B cell (primary cell): ENCODE measurements at regions not wholly inside any gene's neighbourhood (a gene's known extent, or its start where the extent isn't known, plus 50 kb on each side); places are given as distances from the start of the nearest gene placed in this dataset.

Experiments used
- ATAC-seq: fragments of 200-7000 bp; cut with Tn5 transposase; one replicate; pipeline ENCODE4 v1.10.0; 2021; ENCODE audit warnings: low read depth, mild to moderate bottlenecking, moderate number of reproducible peaks, moderate library complexity
- CTCF ChIA-PET: fragments of 350-600 bp; sonication (Branson Sonifier 250); formaldehyde crosslinking; loops from one replicate; lab custom pipeline; 2021; ENCODE audit warnings: antibody characterized with exemption, inconsistent platforms; lab: Charles Lee
- POLR2A ChIA-PET: fragments of 350-600 bp; sonication (Branson Sonifier 250); formaldehyde crosslinking; loops from one replicate; lab custom pipeline; 2021; ENCODE audit warnings: antibody characterized with exemption; lab: Charles Lee
- DNase-seq: peaks from one replicate; pipeline ENCODE4 v3.0.0; 2013
- H2AFZ ChIP-seq: 2 replicates; pipeline ENCODE4 v1.6.1; 2012; ENCODE audit warnings: mild to moderate bottlenecking, low read depth, low read length; ENCODE audit not compliant: insufficient read depth, poor library complexity, severe bottlenecking
- H3K27ac ChIP-seq, 2 donors: 1 replicate in 1 of 2; 2 replicates in 1 of 2; pipeline ENCODE4 v1.5.1; 2012 to 2013; ENCODE audit warnings: low read length in 2 of 2, mild to moderate bottlenecking in 2 of 2, moderate library complexity in 1 of 2
- H3K27me3 ChIP-seq, 4 experiments: fragments of 200-600 bp in 1 of 4; sonication (generic) in 1 of 4; replicated peaks in 1 of 4; 1 replicate in 2 of 4; 2 replicates in 2 of 4; pipeline versions ENCODE4 v1.6.1 to v1.7.0; 2013 to 2016; ENCODE audit warnings: low read length in 3 of 4, mild to moderate bottlenecking in 2 of 4, mixed read lengths in 1 of 4, moderate library complexity in 1 of 4; ENCODE audit not compliant: insufficient read depth in 4 of 4, control insufficient read depth in 3 of 4; ENCODE audit errors: control extremely low read depth in 1 of 4
- H3K36me3 ChIP-seq, 2 experiments: replicated peaks in 1 of 2; 1 replicate in 1 of 2; 2 replicates in 1 of 2; pipeline versions ENCODE4 v1.6.1 to v1.7.1; 2013; ENCODE audit warnings: low read length in 1 of 2; ENCODE audit not compliant: insufficient read depth in 2 of 2, control insufficient read depth in 1 of 2; ENCODE audit errors: control extremely low read depth in 1 of 2, extremely low read depth in 1 of 2
- H3K4me1 ChIP-seq, 2 donors: fragments of 200-600 bp in 1 of 2; sonication (generic) in 1 of 2; 1 replicate in 1 of 2; 2 replicates in 1 of 2; pipeline versions ENCODE4 v1.5.1 to v1.6.1; 2013 to 2017; ENCODE audit warnings: low read length in 2 of 2; ENCODE audit not compliant: control insufficient read depth in 2 of 2, insufficient read depth in 2 of 2
- H3K4me2 ChIP-seq: replicated peaks from 2 replicates; pipeline ENCODE3; 2012; ENCODE audit warnings: mild to moderate bottlenecking, low read depth, low read length; ENCODE audit not compliant: poor library complexity, severe bottlenecking
- H3K4me3 ChIP-seq, 5 experiments: fragments of 200-600 bp in 1 of 5; sonication (generic) in 1 of 5; 1 replicate in 3 of 5; 2 replicates in 2 of 5; pipeline versions ENCODE4 v1.5.1 to v1.7.0; 2011 to 2016; ENCODE audit warnings: low read length in 4 of 5, mild to moderate bottlenecking in 4 of 5, low read depth in 2 of 5, control low read depth in 1 of 5, moderate library complexity in 1 of 5; ENCODE audit not compliant: insufficient read depth in 1 of 5; ENCODE audit errors: control extremely low read depth in 1 of 5, extremely low read depth in 1 of 5
- H3K79me2 ChIP-seq: fragments of 200-600 bp; sonication (generic); one replicate; pipeline ENCODE4 v1.6.0; 2016; ENCODE audit warnings: low read length; ENCODE audit not compliant: control insufficient read depth, insufficient read depth
- H3K9ac ChIP-seq: fragments of 200-600 bp; sonication (generic); 2 replicates; pipeline ENCODE4 v1.6.1; 2017; ENCODE audit warnings: mild to moderate bottlenecking, low read length, moderate library complexity
- H3K9me3 ChIP-seq, 3 donors: one replicate each; pipeline versions ENCODE4 v1.6.1 to v1.7.1; 2013; ENCODE audit warnings: low read length in 2 of 3; ENCODE audit not compliant: control insufficient read depth in 2 of 3, insufficient read depth in 1 of 3; ENCODE audit errors: control extremely low read depth in 1 of 3
- H4K20me1 ChIP-seq: 2 replicates; pipeline ENCODE4 v1.6.0; 2012; ENCODE audit warnings: mild to moderate bottlenecking, low read length; ENCODE audit not compliant: insufficient read depth, control insufficient read depth, poor library complexity, severe bottlenecking
- H3K27ac Mint-ChIP-seq: one replicate; pipeline ENCODE4 v1.8.0; 2021; ENCODE audit warnings: mixed read lengths
- H3K27me3 Mint-ChIP-seq: one replicate; pipeline ENCODE4 v1.8.0; 2021; ENCODE audit warnings: mixed read lengths
- H3K4me1 Mint-ChIP-seq: one replicate; pipeline ENCODE4 v1.8.0; 2021; ENCODE audit warnings: mixed read lengths
- H3K4me3 Mint-ChIP-seq: one replicate; pipeline ENCODE4 v1.8.0; 2021; ENCODE audit warnings: mixed read lengths
- H3K9me3 Mint-ChIP-seq: one replicate; pipeline ENCODE4 v1.8.0; 2022; ENCODE audit warnings: mixed read lengths; ENCODE audit not compliant: insufficient read depth
- CTCF ChIP-seq: fragments of 200-600 bp; IDR thresholded peaks from one replicate; pipeline ENCODE4 v1.8.0; 2022; ENCODE audit warnings: antibody characterized with exemption, mild to moderate bottlenecking
- EZH2 ChIP-seq: IDR thresholded peaks from 2 replicates; pipeline ENCODE4 v1.6.1; 2012; ENCODE audit warnings: borderline replicate concordance, low read depth, mild to moderate bottlenecking, moderate library complexity, low read length; ENCODE audit not compliant: insufficient read depth, poor library complexity, severe bottlenecking
- WGBS: methylation state at CpG from one replicate; pipeline ENCODE4 v1.1.5; 2013; ENCODE audit warnings: missing lambda C conversion rate; ENCODE audit not compliant: insufficient coverage; 5-methylcytosine and 5-hydroxymethylcytosine counted together
- intact Hi-C: fragments of 100-400 bp; cut with micrococcal nuclease; formaldehyde crosslinking; loops from one replicate; pipeline ENCODE4 v1.10.0; 2022

- Histone ChIP-seq H3K27me3 (no peaks in the 10 kb centered on the region), H3K4me3 (no peak overlapping the region), H4K20me1 (no peaks in the 10 kb centered on the region), H3K79me2 (no peaks in the 10 kb centered on the region), H3K9me3 (peaks cover 0 to 4% (median 1%) of the 10 kb centered on the region in 3 donors), H3K27ac (no peak overlapping the region), H3K36me3 (no peaks in the 10 kb centered on the region), H3K9ac (no peak overlapping the region), H3K4me1 (no peaks in the 10 kb centered on the region), H3K4me2 (no peak overlapping the region), H2AFZ (no peak overlapping the region)
- WGBS: no CpG with 5 or more reads among the region's 2 CpGs
- CTCF ChIA-PET: no interaction called here
- Mint-ChIP-seq H3K4me3 (no peak overlapping the region), H3K27ac (no peak overlapping the region), H3K9me3 (peaks cover 3% of the 10 kb centered on the region), H3K27me3 (no peaks in the 10 kb centered on the region), H3K4me1 (no peaks in the 10 kb centered on the region)
- POLR2A ChIA-PET: no interaction called here
- intact Hi-C loops: no loop called here
- TF ChIP-seq CTCF: no peak
- no peak for TF ChIP-seq EZH2
- DNase-seq (no peak), ATAC-seq (no peak)
Observed at GRCh38 chr11:22089609-22090008, 103.3 kb upstream of the ANO5 start.

- Mint-ChIP-seq H3K4me3 (no peak overlapping the region), H3K27ac (no peak overlapping the region), H3K9me3 (no peaks in the 10 kb centered on the region), H3K27me3 (no peaks in the 10 kb centered on the region), H3K4me1 (no peaks in the 10 kb centered on the region)
- no peaks in the 10 kb centered on the region for H4K20me1 ChIP-seq
- ATAC-seq (no peak), DNase-seq (no peak)
- no peak for TF ChIP-seq CTCF
- TF ChIP-seq EZH2: no peak
- ChIA-PET POLR2A (no interaction called here), CTCF (no interaction called here)
- H3K9ac ChIP-seq: no peak overlapping the region
- H3K4me2 ChIP-seq: no peak overlapping the region
- no CpG with 5 or more reads among the region's 2 CpGs for WGBS
- no peaks in the 10 kb centered on the region for H3K9me3 ChIP-seq
- no peaks in the 10 kb centered on the region for H3K36me3 ChIP-seq
- no peak overlapping the region for H3K27ac ChIP-seq
- H3K4me3 ChIP-seq: no peak overlapping the region
- no peak overlapping the region for H2AFZ ChIP-seq
- no peaks in the 10 kb centered on the region for H3K79me2 ChIP-seq
- intact Hi-C loops: no loop called here
- H3K27me3 ChIP-seq: no peaks in the 10 kb centered on the region
- no peaks in the 10 kb centered on the region for H3K4me1 ChIP-seq
Observed at GRCh38 chr11:22106566-22106965, 86.3 kb upstream of the ANO5 start.
